Endothelial cell of umbilical vein (primary cell): ENCODE measurements at regions not wholly inside any gene's neighbourhood (a gene's known extent, or its start where the extent isn't known, plus 50 kb on each side); places are given as distances from the start of the nearest gene placed in this dataset.

Experiments used
- BruUV-seq: library from RNA; stranded (reverse); fragments of 400-500 nt; replicated peaks from 2 replicates; lab custom pipeline; 2021; lab: Mats Ljungman, UMichigan
- CTCF ChIA-PET: fragments of 300-600, 350-600 bp; sonication (Branson Sonifier 250); formaldehyde crosslinking; loops from one replicate; lab custom pipeline; 2021; ENCODE audit warnings: antibody characterized with exemption, inconsistent platforms; lab: Charles Lee
- POLR2A ChIA-PET: fragments of 300-600, 350-600 bp; sonication (Branson Sonifier 250); formaldehyde crosslinking; loops from one replicate; lab custom pipeline; 2021; ENCODE audit warnings: antibody characterized with exemption, inconsistent platforms; lab: Charles Lee
- DNase-seq: peaks from one replicate; pipeline ENCODE4 v3.0.0-alpha.2; 2011; ENCODE audit warnings: low read depth, low spot score
- FAIRE-seq: peaks from 2 replicates; lab custom pipeline; 2011; peaks lifted over from hg19 to GRCh38; lab: Jason Lieb, UNC
- H2AFZ ChIP-seq: 2 replicates; pipeline ENCODE4 v1.6.0; 2012; ENCODE audit warnings: low read depth, low read length, control low read depth, inconsistent platforms
- H3K27ac ChIP-seq: 2 replicates; pipeline ENCODE4 v1.5.1; 2011; ENCODE audit warnings: low read depth, mild to moderate bottlenecking, control low read depth, low read length, moderate library complexity; ENCODE audit not compliant: insufficient read depth
- H3K27me3 ChIP-seq, 2 experiments: 2 replicates each; pipeline versions ENCODE4 v1.6.0 to v1.6.1; 2011; ENCODE audit warnings: low read length in 2 of 2, mixed read lengths in 1 of 2; ENCODE audit not compliant: control insufficient read depth in 2 of 2, insufficient read depth in 2 of 2
- H3K36me3 ChIP-seq, 2 experiments: 2 replicates in 1 of 2; 3 replicates in 1 of 2; pipeline ENCODE4 v1.5.1; 2011; ENCODE audit warnings: low read length in 2 of 2, mild to moderate bottlenecking in 1 of 2, moderate library complexity in 1 of 2; ENCODE audit not compliant: control insufficient read depth in 2 of 2, insufficient read depth in 2 of 2; ENCODE audit errors: extremely low read depth in 1 of 2
- H3K4me1 ChIP-seq: 3 replicates; pipeline ENCODE4 v1.5.1; 2011; ENCODE audit warnings: mild to moderate bottlenecking, low read length; ENCODE audit not compliant: control insufficient read depth, insufficient read depth; ENCODE audit errors: extremely low read depth
- H3K4me2 ChIP-seq: 2 replicates; pipeline ENCODE4 v1.6.1; 2011; ENCODE audit warnings: low read length, control low read depth, mixed read lengths; ENCODE audit not compliant: insufficient read depth
- H3K4me3 ChIP-seq, 3 experiments: fragments of 200-600 bp in 1 of 3; sonication (generic), shearing (Covaris generic) in 1 of 3; replicated peaks in 1 of 3; 2 replicates each; pipeline ENCODE4 v1.5.1; 2011 to 2016; ENCODE audit warnings: control low read depth in 3 of 3, low read length in 3 of 3, mild to moderate bottlenecking in 2 of 3, inconsistent platforms in 1 of 3, low read depth in 1 of 3, moderate library complexity in 1 of 3; ENCODE audit not compliant: insufficient read depth in 1 of 3
- H3K79me2 ChIP-seq: 2 replicates; pipeline ENCODE4 v1.6.0; 2012; ENCODE audit warnings: low read length, inconsistent platforms; ENCODE audit not compliant: control insufficient read depth, insufficient read depth
- H3K9ac ChIP-seq: replicated peaks from 2 replicates; pipeline ENCODE3; 2011; ENCODE audit warnings: low read length, control low read depth; ENCODE audit not compliant: insufficient read depth; ENCODE audit errors: extremely low read depth
- H3K9me1 ChIP-seq: replicated peaks from 3 replicates; pipeline ENCODE4 v1.6.0; 2011; ENCODE audit warnings: mild to moderate bottlenecking, low read length; ENCODE audit not compliant: control insufficient read depth, insufficient read depth; ENCODE audit errors: extremely low read depth
- H3K9me3 ChIP-seq: replicated peaks from 2 replicates; pipeline ENCODE4 v1.5.1; 2012; ENCODE audit warnings: low read length, inconsistent platforms; ENCODE audit not compliant: control insufficient read depth, insufficient read depth
- H4K20me1 ChIP-seq: replicated peaks from 2 replicates; pipeline ENCODE3; 2011; ENCODE audit warnings: mild to moderate bottlenecking, low read length; ENCODE audit not compliant: control insufficient read depth, insufficient read depth; ENCODE audit errors: extremely low read depth
- CTCF ChIP-seq, 2 donors: IDR thresholded peaks; 1 replicate in 1 of 2; 2 replicates in 1 of 2; pipeline ENCODE4 v1.5.1; 2011; ENCODE audit warnings: low read length in 2 of 2, mild to moderate bottlenecking in 2 of 2, moderate library complexity in 2 of 2, control low read depth in 1 of 2, inconsistent platforms in 1 of 2, low read depth in 1 of 2; ENCODE audit not compliant: insufficient read depth in 1 of 2; ENCODE audit errors: extremely low read depth in 1 of 2
- EZH2 ChIP-seq: IDR thresholded peaks from 2 replicates; pipeline ENCODE4 v1.6.1; 2012; ENCODE audit warnings: borderline replicate concordance, low read depth, mild to moderate bottlenecking, moderate library complexity, low read length, inconsistent platforms; ENCODE audit not compliant: severe bottlenecking
- FOS ChIP-seq: IDR thresholded peaks from 2 replicates; pipeline ENCODE4 v1.6.1; 2011; ENCODE audit warnings: mild to moderate bottlenecking, low read length, moderate library complexity, borderline replicate concordance; ENCODE audit not compliant: insufficient read depth
- GATA2 ChIP-seq: IDR thresholded peaks from 2 replicates; pipeline ENCODE4 v1.7.0; 2011; ENCODE audit warnings: low read depth, mild to moderate bottlenecking, moderate library complexity, mixed read lengths, low read length; ENCODE audit not compliant: insufficient read length, insufficient read depth
- JUN ChIP-seq: IDR thresholded peaks from 2 replicates; pipeline ENCODE4 v1.6.1; 2011; ENCODE audit warnings: borderline replicate concordance, low read depth; ENCODE audit not compliant: insufficient read length, insufficient read depth
- MAX ChIP-seq: IDR thresholded peaks from 2 replicates; pipeline ENCODE4 v1.6.1; 2011; ENCODE audit not compliant: insufficient read depth, insufficient read length
- MYC ChIP-seq: IDR thresholded peaks from one replicate; pipeline ENCODE4 v1.6.1; 2011; ENCODE audit warnings: mild to moderate bottlenecking, low read depth, low read length
- POLR2A ChIP-seq: IDR thresholded peaks from 2 replicates; pipeline ENCODE4 v1.6.1; 2012; ENCODE audit warnings: low read depth, mild to moderate bottlenecking, control low read depth, low read length
- POLR2AphosphoS5 ChIP-seq: IDR thresholded peaks from 2 replicates; pipeline ENCODE4 v1.6.1; 2012; ENCODE audit warnings: low read depth, mild to moderate bottlenecking, control low read depth, low read length, moderate library complexity; ENCODE audit not compliant: insufficient read depth
- dilution Hi-C: fragments of 300-500 bp; cut with MboI; formaldehyde crosslinking; loops from one replicate; pipeline ENCODE4 v1.15.0; 2019; ENCODE audit warnings: low sequenced_read_pairs; ENCODE audit not compliant: extremely low pct_ligation_motif_present
- intact Hi-C: fragments of 100-400 bp; cut with micrococcal nuclease; formaldehyde crosslinking; loops from one replicate; pipeline ENCODE4 v1.10.0; 2022

- no peak overlapping the region for H2AFZ ChIP-seq
- H3K27me3 ChIP-seq = no peaks in the 10 kb centered on the region
- H3K9me1 ChIP-seq = no peaks in the 10 kb centered on the region
- H3K4me2 ChIP-seq = no peak overlapping the region
- peaks cover 11% of the 10 kb centered on the region for H3K9me3 ChIP-seq
- no TSS peak for BruUV-seq
- intact Hi-C loops (no loop called here), dilution Hi-C loops (no loop called here)
- no peak overlapping the region for H3K4me3 ChIP-seq
- H3K79me2 ChIP-seq = no peaks in the 10 kb centered on the region
- no peak for FAIRE-seq
- CTCF ChIA-PET = no interaction called here
- POLR2A ChIA-PET = no interaction called here
- no peaks in the 10 kb centered on the region for H3K4me1 ChIP-seq
- no peaks in the 10 kb centered on the region for H4K20me1 ChIP-seq
- H3K27ac ChIP-seq = no peak overlapping the region
- no peaks in the 10 kb centered on the region for H3K36me3 ChIP-seq
- DNase-seq = no peak
- H3K9ac ChIP-seq = no peak overlapping the region
- no peak for TF ChIP-seq GATA2
- no peak for TF ChIP-seq CTCF (IDR thresholded peaks at IDR 0.05; ENCODE audit: extremely low read depth in 1 of 2, insufficient read depth in 1 of 2, low read depth in 1 of 2, low read length in 2 of 2)
- TF ChIP-seq MYC = no peak
- no peak for TF ChIP-seq POLR2AphosphoS5
- TF ChIP-seq JUN = no peak
- no peak for TF ChIP-seq POLR2A
- TF ChIP-seq FOS = no peak
- no peak for TF ChIP-seq EZH2
- TF ChIP-seq MAX = no peak
These were observed 320.1 kb downstream of the TRIML1 start for GRCh38 chr4:188459381-188459780.
